Cardiac fibroblast (primary cell): ENCODE measurements at regions not wholly inside any gene's neighbourhood (a gene's known extent, or its start where the extent isn't known, plus 50 kb on each side); places are given as distances from the start of the nearest gene placed in this dataset.

Experiments used
- DNase-seq, 2 donors: peaks; one replicate each; pipeline versions ENCODE4 v3.0.0 to v3.0.0-alpha.2; 2010; ENCODE audit warnings: low read depth in 2 of 2
- H3K4me3 ChIP-seq, 2 donors: replicated peaks in 1 of 2; 1 replicate in 1 of 2; 2 replicates in 1 of 2; pipeline ENCODE4 v1.5.1; 2011; ENCODE audit warnings: low read depth in 2 of 2, low read length in 2 of 2, mild to moderate bottlenecking in 2 of 2, moderate library complexity in 1 of 2
- CTCF ChIP-seq: IDR thresholded peaks from one replicate; pipeline ENCODE4 v1.5.1; 2011; ENCODE audit warnings: low read depth, mild to moderate bottlenecking, low read length, inconsistent platforms

- no peak for TF ChIP-seq CTCF
- DNase-seq, result no peak
- no peak overlapping the region for H3K4me3 ChIP-seq
Measured at GRCh38 chr4:62414563-62414962, 1214.4 kb downstream of the ADGRL3 start.

- H3K4me3 ChIP-seq, result no peak overlapping the region
- no peak for TF ChIP-seq CTCF
- DNase-seq, result no peak
Measured at GRCh38 chr4:62410371-62411003, 1210.4 kb downstream of the ADGRL3 start.

- no peak for DNase-seq
- no peak for TF ChIP-seq CTCF
- H3K4me3 ChIP-seq, result no peak overlapping the region
Measured at GRCh38 chr4:62408454-62408853, 1208.3 kb downstream of the ADGRL3 start.

- no peak for TF ChIP-seq CTCF
- no peak for DNase-seq
- no peak overlapping the region for H3K4me3 ChIP-seq
Measured at GRCh38 chr4:62407534-62407933, 1207.4 kb downstream of the ADGRL3 start.

- TF ChIP-seq CTCF, result no peak
- no peak for DNase-seq
- H3K4me3 ChIP-seq, result no peak overlapping the region
Measured at GRCh38 chr4:62402088-62402806, 1202.1 kb downstream of the ADGRL3 start.

- TF ChIP-seq CTCF, result no peak
- no peak overlapping the region for H3K4me3 ChIP-seq
- DNase-seq, result no peak
Measured at GRCh38 chr4:62399242-62399641, 1199.1 kb downstream of the ADGRL3 start.

- TF ChIP-seq CTCF, result no peak
- H3K4me3 ChIP-seq, result no peak overlapping the region
- DNase-seq, result no peak
Measured at GRCh38 chr4:62398318-62398717, 1198.2 kb downstream of the ADGRL3 start.
